Thoracic aorta (tissue), 2 donors: ENCODE measurements at regions not wholly inside any gene's neighbourhood (a gene's known extent, or its start where the extent isn't known, plus 50 kb on each side); places are given as distances from the start of the nearest gene placed in this dataset.

Experiments used
- ATAC-seq: fragments of 150-250 bp; one replicate; pipeline ENCODE4 v1.8.0; 2017; ENCODE audit warnings: low read depth; ENCODE audit not compliant: insufficient number of reproducible peaks, low FRiP score
- DNase-seq: peaks from one replicate; pipeline ENCODE4 v3.0.0-alpha.2; 2020; ENCODE audit warnings: low spot score
- H3K27ac ChIP-seq, 2 donors: fragments of 200-600 bp; sonication (generic); 1 replicate in 1 of 2; 2 replicates in 1 of 2; pipeline ENCODE4 v1.5.1; 2016; ENCODE audit warnings: mild to moderate bottlenecking in 2 of 2, moderate library complexity in 2 of 2
- H3K27me3 ChIP-seq: fragments of 200-600 bp; sonication (generic); replicated peaks from 2 replicates; pipeline ENCODE4 v1.6.0; 2016; ENCODE audit warnings: mild to moderate bottlenecking; ENCODE audit not compliant: insufficient read depth
- H3K36me3 ChIP-seq: fragments of 200-600 bp; sonication (generic); one replicate; pipeline ENCODE4 v1.5.1; 2016
- H3K4me1 ChIP-seq, 2 donors: fragments of 200-600 bp; sonication (generic); 1 replicate in 1 of 2; 2 replicates in 1 of 2; pipeline versions ENCODE4 v1.5.1 to v1.6.0; 2016; ENCODE audit warnings: low read depth in 2 of 2, mild to moderate bottlenecking in 1 of 2; ENCODE audit not compliant: control insufficient read depth in 1 of 2
- H3K4me3 ChIP-seq: fragments of 200-600 bp; sonication (generic); 2 replicates; pipeline ENCODE4 v1.5.1; 2016; ENCODE audit warnings: mild to moderate bottlenecking
- H3K9me3 ChIP-seq: fragments of 200-600 bp; sonication (generic); 2 replicates; pipeline ENCODE4 v1.5.1; 2016
- TF ChIP-seq, protein P1 (sequence below): fragments of 200-600 bp; sonication (generic); IDR thresholded peaks from one replicate; pipeline ENCODE4 v1.5.1; 2019; ENCODE audit warnings: antibody characterized with exemption

DNA sequence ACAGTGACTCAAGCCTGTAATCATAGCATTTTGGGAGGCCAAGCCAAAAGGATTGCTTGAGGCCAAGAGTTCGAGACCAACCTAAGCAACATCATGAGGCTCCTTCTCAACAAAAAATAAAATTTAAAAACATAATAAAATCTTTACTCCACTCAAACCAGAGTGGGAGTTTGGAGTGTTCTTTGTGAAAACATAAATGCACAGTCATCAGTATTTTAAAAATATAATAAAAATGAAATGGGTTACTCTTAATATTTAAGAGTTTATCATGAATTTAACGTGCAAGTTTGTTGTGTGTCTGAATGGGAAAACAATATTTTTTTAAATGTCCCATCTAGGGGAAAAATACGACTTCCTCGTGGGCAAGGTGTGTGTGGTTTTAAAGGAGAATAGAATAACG, 78.6 kb upstream of the STARD13 start:
- no peak overlapping the region for H3K27ac ChIP-seq
- no peak for ATAC-seq

DNA sequence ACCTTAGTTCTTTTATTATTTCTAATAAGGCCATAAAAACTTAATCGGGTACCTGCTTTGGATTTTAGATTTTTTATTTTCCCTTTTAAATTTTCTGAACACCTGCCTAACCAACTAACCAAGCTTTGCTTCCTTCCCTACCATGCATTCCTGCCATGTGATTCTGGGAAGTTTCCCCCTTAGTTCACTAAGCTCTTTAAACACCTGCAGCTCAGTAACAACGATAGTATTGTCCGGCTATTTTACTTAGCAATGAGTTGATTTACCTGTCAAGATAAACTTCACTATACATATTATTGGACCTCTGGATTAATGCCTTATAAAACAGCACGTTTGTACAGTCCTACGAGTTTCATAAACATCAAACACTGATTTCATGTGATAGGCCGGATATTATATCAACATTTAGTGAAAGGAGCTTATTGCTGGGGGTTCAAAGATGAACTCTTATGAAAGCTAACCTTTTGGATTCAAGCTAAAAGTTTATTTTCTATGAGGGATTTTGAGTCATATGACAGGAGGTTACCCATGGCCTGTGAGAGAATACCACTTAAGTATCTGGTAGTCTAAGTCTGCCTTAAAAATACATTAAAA, 81.0 kb upstream of the STARD13 start:
- H3K4me3 ChIP-seq: no peak overlapping the region
- no peak for DNase-seq
- H3K27me3 ChIP-seq: no peaks in the 10 kb centered on the region
- no peaks in the 10 kb centered on the region for H3K9me3 ChIP-seq
- no peaks in the 10 kb centered on the region for H3K36me3 ChIP-seq
- H3K4me1 ChIP-seq: no peaks in the 10 kb centered on the region
- TF ChIP-seq, protein P1, sequence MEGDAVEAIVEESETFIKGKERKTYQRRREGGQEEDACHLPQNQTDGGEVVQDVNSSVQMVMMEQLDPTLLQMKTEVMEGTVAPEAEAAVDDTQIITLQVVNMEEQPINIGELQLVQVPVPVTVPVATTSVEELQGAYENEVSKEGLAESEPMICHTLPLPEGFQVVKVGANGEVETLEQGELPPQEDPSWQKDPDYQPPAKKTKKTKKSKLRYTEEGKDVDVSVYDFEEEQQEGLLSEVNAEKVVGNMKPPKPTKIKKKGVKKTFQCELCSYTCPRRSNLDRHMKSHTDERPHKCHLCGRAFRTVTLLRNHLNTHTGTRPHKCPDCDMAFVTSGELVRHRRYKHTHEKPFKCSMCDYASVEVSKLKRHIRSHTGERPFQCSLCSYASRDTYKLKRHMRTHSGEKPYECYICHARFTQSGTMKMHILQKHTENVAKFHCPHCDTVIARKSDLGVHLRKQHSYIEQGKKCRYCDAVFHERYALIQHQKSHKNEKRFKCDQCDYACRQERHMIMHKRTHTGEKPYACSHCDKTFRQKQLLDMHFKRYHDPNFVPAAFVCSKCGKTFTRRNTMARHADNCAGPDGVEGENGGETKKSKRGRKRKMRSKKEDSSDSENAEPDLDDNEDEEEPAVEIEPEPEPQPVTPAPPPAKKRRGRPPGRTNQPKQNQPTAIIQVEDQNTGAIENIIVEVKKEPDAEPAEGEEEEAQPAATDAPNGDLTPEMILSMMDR: no peak
- ATAC-seq: no peak
- H3K27ac ChIP-seq: no peak overlapping the region

More for the DNA sequence above, 78.6 kb upstream of the STARD13 start:
- Histone ChIP-seq H3K4me1 (no peaks in the 10 kb centered on the region), H3K9me3 (no peaks in the 10 kb centered on the region), H3K36me3 (no peaks in the 10 kb centered on the region), H3K4me3 (no peak overlapping the region), H3K27me3 (no peaks in the 10 kb centered on the region)
- DNase-seq: no peak
- TF ChIP-seq, protein P1: no peak

DNA sequence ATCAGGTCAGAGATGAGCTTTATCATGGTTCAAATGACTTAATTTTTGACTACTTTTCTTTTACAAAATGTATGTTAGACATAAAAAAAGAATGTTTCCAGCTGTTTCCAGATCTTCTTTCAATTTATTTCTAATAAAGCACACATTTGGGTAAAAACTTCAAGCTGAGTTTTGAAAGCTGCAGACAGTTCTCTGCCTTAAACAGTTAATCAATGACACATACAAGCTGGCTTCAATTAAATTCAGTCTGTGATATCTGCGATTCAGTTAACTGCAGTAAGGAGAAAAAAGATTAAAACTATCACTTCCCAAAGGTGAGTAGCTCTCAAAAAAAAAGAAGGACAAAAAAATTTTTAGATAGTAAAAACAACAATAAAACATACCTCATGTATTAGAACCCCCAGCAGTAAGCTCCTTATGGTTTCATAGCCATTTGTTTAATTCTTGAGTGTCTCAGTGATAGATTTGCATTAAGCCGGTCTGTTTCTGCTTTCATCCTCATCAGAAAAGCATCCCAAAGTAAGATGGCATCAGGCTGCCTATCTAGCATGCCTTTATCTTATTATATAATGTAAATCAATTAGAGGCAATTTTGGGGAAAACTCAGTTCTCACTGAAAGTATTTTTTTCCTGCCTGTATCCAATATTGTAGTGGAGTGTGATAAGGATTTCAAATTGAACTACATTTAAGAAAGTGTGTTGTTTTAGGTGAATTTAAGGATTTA, 81.8 kb upstream of the STARD13 start:
- no peak overlapping the region for H3K27ac ChIP-seq
- H3K9me3 ChIP-seq: no peaks in the 10 kb centered on the region
- H3K36me3 ChIP-seq: no peaks in the 10 kb centered on the region
- TF ChIP-seq, protein P1: no peak
- no peak for DNase-seq
- no peak for ATAC-seq
- H3K4me1 ChIP-seq: no peaks in the 10 kb centered on the region
- H3K4me3 ChIP-seq: no peak overlapping the region
- H3K27me3 ChIP-seq: no peaks in the 10 kb centered on the region

DNA sequence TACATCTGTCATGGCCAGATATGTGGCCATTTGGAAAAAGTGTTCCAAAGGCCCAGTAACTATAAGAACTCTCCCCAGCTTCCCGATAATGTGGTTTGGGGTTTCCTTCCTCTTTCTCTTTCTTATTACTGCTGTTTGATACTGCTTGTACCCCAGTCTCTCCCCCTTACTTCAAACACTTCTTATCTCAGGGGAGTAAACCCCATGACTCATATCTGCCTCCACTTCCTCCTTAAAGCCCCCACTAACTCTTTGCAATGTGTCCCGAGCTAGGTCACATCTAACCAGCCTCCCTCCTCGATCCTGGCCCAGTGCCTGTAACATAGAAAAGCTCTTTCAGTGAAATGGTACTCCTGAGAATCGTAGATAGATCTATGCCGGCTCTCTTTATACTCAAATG, 82.4 kb upstream of the STARD13 start:
- H3K36me3 ChIP-seq: no peaks in the 10 kb centered on the region
- H3K4me3 ChIP-seq: no peak overlapping the region
- no peak overlapping the region for H3K27ac ChIP-seq
- ATAC-seq: no peak
- no peaks in the 10 kb centered on the region for H3K9me3 ChIP-seq
- DNase-seq: no peak
- H3K4me1 ChIP-seq: no peaks in the 10 kb centered on the region
- no peaks in the 10 kb centered on the region for H3K27me3 ChIP-seq
- TF ChIP-seq, protein P1: no peak

DNA sequence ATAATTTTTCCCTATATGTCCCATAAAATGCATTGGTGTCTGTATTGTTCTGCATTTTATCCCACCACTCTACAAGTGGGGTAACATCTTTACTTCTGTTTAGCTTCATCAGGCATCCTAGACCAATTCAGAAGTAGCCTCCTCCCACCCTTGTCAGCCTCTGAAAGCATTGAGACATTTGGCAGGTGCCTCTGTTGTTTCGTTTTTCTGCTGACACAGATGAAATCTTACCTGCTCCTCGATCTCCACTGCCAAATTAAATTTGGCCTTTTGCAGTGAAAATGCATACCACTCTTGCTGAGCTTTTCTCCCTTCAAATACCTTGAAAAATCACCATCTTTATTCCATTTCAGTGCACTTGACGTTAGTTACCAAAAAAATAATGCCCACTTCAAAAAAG, 83.5 kb upstream of the STARD13 start:
- Histone ChIP-seq H3K9me3 (no peaks in the 10 kb centered on the region), H3K27ac (no peak overlapping the region), H3K4me1 (no peaks in the 10 kb centered on the region), H3K27me3 (no peaks in the 10 kb centered on the region), H3K36me3 (no peaks in the 10 kb centered on the region), H3K4me3 (no peak overlapping the region)
- no peak for ATAC-seq
- TF ChIP-seq, protein P1: no peak
- DNase-seq: no peak
